OCI-LY7 (cell line): ENCODE measurements at regions not wholly inside any gene's neighbourhood (a gene's known extent, or its start where the extent isn't known, plus 50 kb on each side); places are given as distances from the start of the nearest gene placed in this dataset.

ENCODE experiments used
- CTCF ChIP-seq: fragments of 200-600 bp; sonication (generic); conservative IDR thresholded peaks from 2 replicates; pipeline ENCODE4 v1.5.1; 2014; ENCODE audit warnings: mild to moderate bottlenecking, antibody characterized with exemption, low read length, moderate library complexity, mixed read lengths
- EZH2phosphoT487 ChIP-seq: fragments of 200-600 bp; sonication (generic); IDR thresholded peaks from 2 replicates; pipeline ENCODE4 v1.6.1; 2018; ENCODE audit warnings: low read depth, borderline replicate concordance, mild to moderate bottlenecking, mixed run types, antibody characterized with exemption, low read length, moderate library complexity, mixed read lengths

- TF ChIP-seq CTCF, result no peak
- no peak for TF ChIP-seq EZH2phosphoT487
Measured at GRCh38 chr4:19039816-19040215, 1018.3 kb upstream of the LCORL start.
